HG02678 (cell line): ENCODE measurements at regions not wholly inside any gene's neighbourhood (a gene's known extent, or its start where the extent isn't known, plus 50 kb on each side); places are given as distances from the start of the nearest gene placed in this dataset.
"Not testable (repeated sequence)": the region's sequence is repeated elsewhere in the genome, so short reads cannot be mapped to it uniquely, and the experiment has no call there.

Experiments
- ATAC-seq: cut with Tn5 transposase; IDR thresholded peaks from one replicate; pipeline ENCODE4 v1.9.1; 2021; ENCODE audit warnings: mild to moderate bottlenecking, moderate library complexity; ENCODE audit not compliant: unreplicated experiment

DNA sequence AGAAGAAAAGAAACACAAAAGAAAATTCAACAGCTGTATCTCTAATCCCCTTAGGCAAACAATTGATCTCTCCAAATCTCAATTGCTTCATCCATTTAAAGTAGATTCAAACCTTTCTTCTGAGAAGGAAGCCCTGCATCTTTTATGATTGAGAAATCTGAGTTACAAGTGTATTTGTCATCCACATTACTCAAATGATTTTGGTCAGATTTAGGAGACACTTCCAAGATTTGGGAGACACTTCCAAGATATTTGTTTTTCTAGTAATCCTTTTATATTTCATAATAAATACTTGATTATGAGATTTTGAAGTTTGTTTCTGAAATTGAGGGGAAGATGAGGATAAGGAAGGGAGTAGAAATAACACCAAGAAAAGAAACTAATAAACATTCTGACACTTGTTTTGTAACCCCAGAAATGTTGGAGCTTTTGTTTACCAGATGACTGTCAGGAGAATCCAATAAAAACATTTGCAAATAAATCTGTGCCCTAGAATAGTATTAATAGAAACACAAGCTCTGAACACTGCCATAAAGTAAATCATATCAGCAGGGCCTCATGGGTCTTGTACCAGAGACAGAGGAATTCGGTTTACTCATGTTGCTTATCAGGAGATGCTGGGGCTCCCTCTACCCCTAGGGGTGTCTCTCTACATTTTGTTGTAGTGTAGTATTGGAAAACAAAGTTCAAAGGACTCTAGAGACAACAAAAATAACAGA lies 314.3 kb upstream of the NT5E start:
- no peak for ATAC-seq

DNA sequence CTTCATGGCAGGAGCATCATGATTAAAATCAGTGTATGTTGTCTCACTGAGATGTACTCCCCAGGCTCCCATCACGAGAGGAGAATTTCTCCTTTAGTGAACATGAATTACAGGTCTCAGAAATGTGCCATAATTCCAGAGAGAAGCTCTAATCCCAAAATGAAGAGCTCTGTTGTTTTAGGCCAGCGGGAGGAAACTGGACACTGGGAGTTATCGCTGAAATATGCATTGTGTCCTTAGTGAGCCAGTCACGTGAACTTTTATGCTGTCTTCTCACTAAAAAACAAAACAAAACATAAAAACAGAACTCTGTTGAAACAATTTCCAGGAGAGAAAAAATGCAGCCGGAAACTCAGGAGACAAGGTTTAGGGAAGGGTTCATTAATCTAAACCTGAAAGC lies 315.7 kb upstream of the NT5E start:
- ATAC-seq, result no peak

DNA sequence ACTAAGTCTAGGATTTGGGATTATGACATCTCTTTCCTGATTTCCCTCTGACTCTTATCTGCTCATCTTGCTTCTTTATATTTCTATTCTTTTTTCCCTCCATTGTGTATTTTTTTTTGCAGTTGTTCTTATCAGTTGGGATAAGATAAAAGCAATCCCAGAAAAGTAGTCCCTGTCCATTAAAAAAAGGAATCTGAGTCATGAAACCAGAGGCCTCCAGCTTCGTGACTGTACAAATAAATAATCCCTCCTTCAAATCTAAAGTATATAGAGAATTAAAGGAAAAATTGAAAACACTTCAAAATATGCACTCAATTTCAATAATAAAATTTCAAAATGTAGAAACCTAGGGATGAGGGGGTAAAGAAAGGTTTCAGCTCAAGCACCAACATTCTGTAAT lies 317.8 kb upstream of the NT5E start:
- ATAC-seq, result no peak

DNA sequence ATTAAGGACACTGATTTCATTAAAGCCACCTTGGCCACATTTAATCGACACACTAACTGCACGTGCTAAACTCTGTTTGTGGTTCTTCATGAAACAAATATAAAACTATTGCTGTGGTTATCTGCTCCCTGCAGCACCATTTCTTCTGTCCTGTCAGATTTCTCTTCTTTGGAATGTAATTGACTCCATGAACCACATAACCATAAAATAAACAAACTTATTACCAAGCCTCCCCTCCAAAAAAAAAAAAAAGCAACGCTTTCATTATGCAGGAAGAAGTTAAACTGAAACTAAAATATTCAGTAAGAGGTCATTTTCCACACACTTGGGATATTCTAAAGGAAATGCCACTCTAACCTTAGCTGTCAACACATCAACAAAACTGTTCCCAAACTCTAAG lies 319.1 kb upstream of the NT5E start:
- no peak for ATAC-seq

DNA sequence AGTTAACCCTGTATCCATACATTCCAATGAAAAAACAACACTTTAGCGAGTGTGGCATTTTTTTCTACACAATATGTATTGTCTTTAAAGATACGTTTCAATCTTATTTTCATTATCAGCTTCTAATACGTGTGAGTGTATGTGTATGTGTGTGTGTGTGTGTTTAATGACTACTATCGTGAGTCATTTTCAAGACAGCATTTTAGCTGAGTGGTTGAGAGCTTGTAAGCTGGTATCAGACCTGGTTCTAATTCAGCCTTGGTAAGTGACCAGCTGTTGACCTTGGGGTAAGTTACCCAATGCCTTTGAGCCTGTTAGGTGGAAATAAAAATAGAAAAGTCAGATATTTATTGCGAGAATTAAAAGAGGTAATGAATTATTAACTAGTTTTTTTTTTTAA lies 320.0 kb upstream of the NT5E start:
- ATAC-seq, result no peak

DNA sequence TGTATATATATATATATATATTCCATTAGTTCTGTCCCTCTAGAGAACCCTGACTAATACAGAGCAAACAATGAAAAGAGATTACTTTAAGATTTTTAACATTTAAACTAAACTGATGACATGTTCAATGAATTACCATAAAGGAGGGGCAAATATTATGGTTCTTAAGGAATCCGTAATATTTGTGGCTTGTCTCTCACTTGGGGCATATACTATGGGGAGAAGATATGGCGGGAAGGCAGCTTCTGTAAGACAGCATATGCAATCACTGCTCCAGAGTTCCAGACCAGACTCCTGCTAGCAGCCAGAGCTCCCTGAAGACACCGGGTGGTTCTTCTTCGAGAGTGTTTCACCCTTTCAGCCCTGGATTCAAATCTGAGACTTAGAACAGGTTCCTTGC lies 321.1 kb upstream of the NT5E start:
- no peak for ATAC-seq

DNA sequence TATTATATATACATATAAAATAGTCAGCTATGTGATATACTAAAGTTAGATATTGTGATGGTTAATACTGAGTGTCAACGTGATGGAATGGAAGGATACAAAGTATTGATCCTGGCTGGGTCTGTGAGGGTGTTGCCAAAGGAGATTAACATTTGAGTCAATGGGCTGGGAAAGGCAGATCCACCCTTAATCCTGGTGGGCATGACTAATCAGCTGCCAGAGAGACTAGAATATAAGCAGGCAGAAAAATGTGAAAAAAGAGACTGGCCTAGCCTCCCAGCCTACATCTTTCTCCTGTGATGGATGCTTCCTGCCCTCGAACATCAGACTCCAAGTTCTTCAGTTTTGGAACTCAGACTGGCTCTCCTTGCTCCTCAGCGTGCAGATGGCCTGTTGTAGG lies 321.6 kb upstream of the NT5E start:
- ATAC-seq, result not testable (repeated sequence)

DNA sequence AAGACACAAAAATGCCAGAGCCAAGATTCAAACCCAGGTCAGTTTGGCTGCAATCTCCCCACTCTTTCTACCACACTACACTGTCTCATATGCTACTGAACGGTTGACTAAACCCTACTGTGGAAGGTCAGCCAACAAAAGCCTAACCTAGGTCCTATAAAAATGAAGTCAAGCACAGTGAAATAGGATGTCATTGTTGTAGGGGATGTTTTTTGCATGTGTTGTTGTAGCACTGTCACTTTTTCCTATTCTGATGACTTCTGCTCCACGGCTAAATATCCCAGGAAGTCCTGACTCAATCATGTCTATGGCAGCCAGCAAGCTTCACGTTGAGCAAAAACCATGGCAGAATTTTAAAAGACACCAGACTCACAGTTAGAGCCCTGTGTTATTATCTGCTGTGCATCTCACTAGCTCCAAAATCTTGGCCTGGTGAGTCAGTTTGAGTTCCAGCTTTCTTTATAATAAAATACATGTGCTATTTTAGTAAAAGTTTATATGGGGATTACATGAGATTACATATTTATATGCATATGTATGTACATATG lies 322.1 kb upstream of the NT5E start:
- no peak for ATAC-seq

DNA sequence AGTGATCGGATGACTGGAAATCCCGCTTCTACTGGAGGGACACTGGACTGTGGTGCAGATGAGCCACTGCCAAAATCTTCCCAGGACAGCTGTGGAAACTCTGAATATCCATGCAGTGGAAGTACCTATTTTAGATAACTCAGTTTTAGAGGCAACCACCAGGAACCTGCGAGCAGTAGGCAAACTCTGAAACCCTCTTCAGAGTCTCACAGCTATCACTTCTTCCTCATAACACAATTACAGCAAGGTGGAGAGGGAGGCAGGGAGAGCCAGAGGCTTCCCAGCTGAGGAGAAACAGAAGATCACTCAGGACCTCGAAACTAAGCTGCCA lies 322.8 kb upstream of the NT5E start:
- ATAC-seq, result no peak

DNA sequence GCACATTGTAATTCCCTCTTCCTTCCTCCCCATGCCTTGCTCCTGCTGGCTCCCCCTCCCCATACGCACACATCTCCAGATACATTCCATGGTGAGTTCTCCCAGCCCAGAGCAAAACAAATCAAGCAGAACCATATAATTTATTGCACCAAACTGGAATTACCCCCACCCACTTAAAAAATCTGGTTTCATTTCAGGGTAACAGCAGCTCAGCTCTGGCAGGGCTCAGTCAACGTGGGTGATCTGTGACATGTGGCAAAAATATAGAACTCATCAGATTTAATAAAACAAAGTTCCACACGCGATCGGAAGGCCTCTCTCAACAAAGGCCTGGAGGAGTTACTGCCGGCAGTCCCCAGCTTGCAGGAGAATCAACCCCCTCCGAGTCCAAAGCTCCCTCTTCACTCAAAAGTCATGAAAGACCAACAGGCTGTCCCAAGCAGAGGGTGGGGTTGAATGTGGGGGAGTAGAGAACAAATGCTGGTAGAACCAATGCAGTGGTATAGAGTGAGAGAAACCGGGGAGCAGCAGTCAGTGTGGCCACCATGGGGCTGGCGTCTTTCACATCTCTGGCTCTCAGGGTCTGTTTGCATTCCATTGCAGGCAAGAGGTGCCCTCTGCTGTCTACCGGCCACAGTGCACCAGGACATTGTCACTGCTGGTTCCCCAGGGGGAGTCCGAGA lies 323.3 kb upstream of the NT5E start:
- ATAC-seq, result peak; percentile 77

DNA sequence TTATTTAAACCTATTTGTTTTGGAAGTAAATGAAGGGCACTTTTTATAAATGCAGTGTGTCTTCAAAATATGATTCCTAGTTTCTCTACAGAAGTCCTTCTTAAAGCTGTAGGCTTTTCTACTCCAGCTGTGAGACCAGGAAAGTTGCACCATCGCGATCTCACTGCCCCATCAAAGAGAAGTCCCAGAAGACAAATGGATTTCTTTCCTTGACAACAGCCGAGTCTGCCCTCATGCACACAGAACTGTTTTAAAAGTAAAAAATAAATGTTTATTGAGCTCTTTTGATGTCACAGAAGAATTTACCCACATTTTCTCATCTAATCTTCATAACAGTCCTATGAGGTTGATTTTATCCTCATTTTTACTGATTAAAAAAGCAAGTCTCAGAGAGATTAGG lies 324.4 kb upstream of the NT5E start:
- ATAC-seq, result no peak

DNA sequence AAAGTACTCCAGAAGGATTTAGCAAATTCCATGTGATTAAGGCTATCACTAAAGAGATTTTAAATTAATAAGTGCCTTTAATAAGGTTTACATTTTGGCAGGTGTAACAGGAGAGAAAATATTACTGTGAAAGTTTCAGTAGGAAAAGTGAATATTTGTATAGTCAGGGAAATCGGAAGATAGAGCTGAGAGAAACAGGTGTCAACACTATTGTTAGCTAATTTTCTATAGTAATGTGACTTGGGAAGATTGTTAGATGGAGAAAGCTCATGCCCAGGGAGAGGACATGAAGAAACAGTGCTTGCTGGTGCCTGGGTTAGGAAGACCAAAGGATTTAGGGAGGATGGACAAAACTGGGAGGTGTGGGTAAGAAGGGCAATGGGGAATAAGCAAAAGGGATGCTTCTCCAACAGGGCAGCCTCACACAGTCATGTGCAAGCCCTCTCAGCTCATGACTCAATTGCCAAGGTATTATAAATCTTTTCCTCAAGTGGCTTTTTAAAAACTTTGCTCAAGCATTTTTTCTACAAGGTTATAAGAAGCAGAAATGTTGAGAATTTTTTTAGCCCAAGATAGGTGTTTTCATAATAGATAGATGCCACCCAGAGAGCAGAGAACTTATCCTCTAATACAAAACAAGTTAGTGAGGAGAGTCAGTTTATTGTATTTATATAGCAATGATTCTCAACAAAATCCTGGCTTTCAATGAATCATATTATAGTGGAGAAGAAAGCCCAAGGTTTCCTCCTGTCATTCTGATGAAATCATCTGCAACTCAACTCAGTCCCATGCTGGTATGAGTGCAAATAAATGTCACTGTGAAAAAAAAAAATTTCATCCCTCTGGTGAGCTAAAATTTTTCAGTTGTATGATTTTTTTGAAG lies 325.2 kb upstream of the NT5E start:
- no peak for ATAC-seq

DNA sequence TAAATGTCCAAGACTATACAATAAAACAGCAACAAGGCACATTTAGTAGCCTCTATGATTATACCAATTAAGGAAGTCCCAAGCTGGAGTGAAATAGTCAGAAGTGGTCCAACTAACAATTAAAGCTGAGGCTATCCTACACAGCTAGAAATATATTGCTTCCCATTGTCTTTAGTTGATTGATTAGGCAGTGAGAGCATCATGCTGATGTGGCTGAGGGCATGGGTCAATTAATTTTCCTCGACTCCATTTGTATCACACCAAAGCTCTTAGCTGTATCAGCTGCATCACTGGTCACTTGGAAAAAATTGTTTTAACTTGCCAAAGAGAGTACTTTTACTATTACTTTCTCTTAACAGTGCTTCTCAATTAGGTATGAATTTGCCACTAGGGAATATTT lies 328.7 kb upstream of the NT5E start:
- ATAC-seq, result no peak

DNA sequence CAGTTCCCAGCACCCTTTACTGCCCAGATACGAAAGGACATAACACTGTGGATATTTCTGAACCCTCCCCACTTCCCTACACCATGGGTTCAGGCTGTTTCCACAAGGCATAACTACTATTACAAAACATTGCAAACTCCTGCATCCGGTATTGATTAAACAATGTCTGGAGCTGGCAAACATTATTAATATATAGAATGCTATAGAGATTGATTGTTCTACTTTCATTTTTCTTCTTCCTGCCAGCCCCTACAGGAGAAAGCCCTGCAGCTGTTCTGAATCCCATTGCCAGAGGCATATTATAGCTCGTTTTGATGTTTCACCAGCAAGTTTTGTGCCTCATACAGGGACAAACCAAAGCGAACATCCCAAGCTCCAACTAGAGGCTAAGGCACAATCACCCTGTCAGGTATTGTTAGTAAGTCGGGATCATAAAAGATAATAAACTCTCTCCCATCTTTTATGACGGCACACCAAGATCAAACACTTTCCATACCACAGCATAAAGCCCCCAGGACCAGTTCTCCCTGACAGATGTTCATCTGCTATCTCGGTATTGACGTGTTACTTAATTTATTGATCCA lies 331.1 kb upstream of the NT5E start:
- no peak for ATAC-seq

DNA sequence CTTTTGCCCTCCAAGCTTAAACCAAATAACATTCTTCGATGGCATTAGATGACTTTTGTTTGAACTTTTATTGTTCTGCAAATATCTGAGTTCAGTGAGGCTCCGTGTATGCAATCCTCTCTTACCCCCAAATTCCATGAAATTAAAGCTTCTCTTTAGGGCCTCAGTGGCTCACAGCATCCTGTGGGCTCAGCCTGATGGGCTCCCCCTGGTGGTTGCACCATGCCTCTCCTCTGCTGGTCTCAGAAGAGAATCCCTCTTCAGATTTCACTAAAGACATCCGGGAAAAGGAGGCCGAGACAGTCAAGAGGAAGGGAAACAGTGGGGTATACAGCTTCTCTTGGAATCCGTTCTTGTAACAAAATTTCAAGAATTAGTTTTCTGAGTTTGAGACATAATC lies 331.6 kb upstream of the NT5E start:
- no peak for ATAC-seq

DNA sequence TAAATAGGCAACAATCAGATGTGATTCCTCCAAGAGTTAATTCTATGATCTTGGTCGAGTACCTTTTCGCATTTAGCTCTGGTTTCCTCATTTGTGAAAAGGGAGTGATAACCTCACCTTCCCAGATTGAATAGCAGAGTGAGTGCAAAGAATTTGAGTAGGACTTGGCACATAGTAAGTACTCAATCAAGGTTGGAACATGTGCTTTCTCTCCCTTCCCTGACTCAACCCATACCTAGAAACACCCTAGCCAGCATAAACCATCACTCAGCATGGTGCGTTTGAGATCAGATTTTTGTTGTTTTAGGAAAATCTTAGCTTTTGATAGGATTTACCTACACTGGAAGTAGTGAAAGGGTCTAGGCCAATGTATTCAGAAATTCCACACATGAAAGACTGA lies 333.4 kb upstream of the NT5E start:
- no peak for ATAC-seq

DNA sequence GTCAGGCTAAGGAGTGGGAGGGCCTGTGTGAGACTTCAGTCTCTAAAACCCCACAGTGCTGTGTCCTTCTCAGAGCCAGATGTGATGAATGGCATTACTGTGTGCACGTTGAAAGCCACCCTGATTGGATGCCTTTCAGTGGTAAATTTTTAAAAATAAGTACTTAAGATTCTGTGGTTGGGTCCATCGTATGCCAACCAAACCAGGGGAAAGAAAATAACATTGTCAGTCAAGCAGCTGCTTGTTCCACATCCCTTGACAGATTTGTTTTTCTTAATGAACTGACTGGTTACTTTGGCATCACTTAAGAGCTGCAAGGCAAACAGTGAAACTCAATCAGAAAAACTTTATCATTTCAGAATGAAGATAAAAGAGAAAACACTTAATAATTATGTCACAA lies 334.0 kb upstream of the NT5E start:
- no peak for ATAC-seq

DNA sequence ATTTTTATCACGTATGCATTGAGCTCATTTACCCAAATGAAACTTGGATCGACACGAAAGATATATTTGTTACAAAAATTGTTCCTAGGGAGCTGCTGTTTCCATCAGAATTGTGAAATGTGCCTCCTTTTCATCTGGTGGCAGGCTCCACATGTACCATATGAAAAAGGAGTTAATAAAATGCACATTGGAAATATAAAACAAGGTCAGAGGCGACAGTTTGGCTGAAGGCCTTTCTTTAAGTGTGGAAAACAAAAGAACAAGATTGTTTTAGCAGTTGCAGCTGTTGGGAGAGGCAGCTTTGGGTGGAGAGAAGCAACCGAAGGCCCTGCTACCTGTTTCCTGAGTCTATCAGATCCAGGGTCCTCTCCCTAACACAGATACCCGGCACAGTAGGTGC lies 334.5 kb upstream of the NT5E start:
- ATAC-seq, result no peak

DNA sequence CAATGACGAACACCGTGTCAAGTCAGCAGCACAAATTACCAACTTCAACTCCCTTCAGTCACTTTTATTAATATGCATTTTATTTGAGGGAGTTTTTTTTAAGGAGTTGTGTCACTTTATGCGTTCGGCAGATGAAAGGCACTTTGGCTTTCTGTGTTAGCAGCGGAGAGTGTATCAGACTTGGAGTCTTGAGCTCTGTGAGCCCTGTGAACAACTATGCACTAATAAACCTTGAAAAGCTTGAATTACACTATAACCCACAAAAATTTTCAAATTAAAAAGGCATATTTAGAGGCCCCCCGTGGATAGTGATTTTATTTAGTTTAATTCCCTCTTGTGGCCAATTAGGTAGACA lies 335.3 kb upstream of the NT5E start:
- no peak for ATAC-seq

DNA sequence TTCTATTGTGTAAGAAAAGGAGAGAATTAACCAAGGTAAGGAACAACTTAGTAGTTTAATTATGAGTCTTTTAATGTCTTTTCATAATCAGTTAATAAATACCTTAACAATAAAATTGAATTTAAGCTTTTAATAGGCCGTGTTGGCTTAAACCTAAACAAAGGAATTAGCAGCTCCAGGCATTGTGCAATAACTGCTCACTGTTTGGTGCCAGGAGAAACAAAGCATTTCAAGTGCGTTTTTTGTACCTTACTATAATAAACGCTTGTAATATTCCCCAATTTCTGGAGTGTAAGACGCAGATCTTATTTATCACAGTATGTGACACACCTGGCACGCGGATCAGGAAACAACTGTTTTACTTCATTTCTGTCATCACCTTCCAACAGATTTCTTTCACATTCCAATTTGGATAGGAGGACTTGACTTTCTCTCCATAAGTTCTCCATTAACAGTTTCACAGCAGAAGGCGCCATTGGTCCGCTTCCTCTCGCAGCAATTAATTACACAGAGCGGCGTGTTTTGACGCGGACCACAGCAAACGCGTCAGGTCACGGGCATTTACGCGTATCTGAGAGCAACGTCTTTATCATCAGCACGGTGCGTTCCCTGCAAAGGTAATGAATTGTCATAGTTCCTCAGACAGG lies 335.8 kb upstream of the NT5E start:
- ATAC-seq, result no peak

DNA sequence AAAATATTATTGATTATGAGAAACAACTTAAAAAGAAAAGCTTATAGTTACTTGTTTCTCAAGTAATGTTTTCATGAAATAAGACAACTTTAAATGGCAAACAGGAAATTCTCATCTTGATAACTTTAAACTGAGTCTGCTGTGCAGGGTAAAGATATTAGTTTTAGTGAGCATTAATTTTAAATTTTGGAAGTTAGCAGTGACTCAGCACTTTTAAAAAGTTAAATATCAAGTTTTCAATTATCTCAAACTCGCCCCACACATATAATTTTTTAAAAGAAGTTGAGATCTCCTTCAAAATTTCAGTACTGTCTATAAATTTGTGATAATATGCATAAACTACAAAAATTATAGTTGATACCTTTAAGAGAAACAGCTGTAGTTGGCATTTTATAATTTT lies 337.3 kb upstream of the NT5E start:
- ATAC-seq, result no peak
